ENCODE measurements at regions not wholly inside any gene's neighbourhood (a gene's known extent, or its start where the extent isn't known, plus 50 kb on each side); places are given as distances from the start of the nearest gene placed in this dataset.

- 85 to 89% (median 87%) methylated on average over 8 of the region's 8 CpGs for WGBS, 3 donors
- Histone ChIP-seq H3K4me1 (ENCODE audit: insufficient read depth) (peaks cover 1% of the 10 kb centered on the region), H3K27ac (no peak overlapping the region), H3K36me3 (no peaks in the 10 kb centered on the region), H3K9me3 (no peaks in the 10 kb centered on the region), H3K4me3 (no peak overlapping the region), H3K27me3 (no peaks in the 10 kb centered on the region)
- intact Hi-C loops (cut with DNase I) = no loop called here
- no peak for DNase-seq
- TF ChIP-seq CTCF (IDR thresholded peaks at IDR 0.05) (no peak), EP300 (IDR thresholded peaks at IDR 0.05) (no peak), POLR2A (IDR thresholded peaks at IDR 0.05) (no peak)
Observed at GRCh38 chr6:44561832-44562665, 174.5 kb downstream of the CDC5L start.

- peak in 3 of 5 donors; percentile 25 to 39 (median 36) for DNase-seq
- H3K4me1 ChIP-seq (ENCODE audit: insufficient read depth) = peaks cover 1% of the 10 kb centered on the region
- TF ChIP-seq POLR2A (IDR thresholded peaks at IDR 0.05) = no peak
- TF ChIP-seq CTCF (IDR thresholded peaks at IDR 0.05) = no peak
- no peak for TF ChIP-seq EP300 (IDR thresholded peaks at IDR 0.05)
- intact Hi-C loops (cut with DNase I) = no loop called here
- H3K4me3 ChIP-seq = no peak overlapping the region
- 28 to 51% (median 28%) methylated on average over 11 of the region's 11 CpGs for WGBS, 3 donors
- no peaks in the 10 kb centered on the region for H3K27me3 ChIP-seq
- H3K27ac ChIP-seq = no peak overlapping the region
- H3K9me3 ChIP-seq = no peaks in the 10 kb centered on the region
- H3K36me3 ChIP-seq = no peaks in the 10 kb centered on the region
Observed at GRCh38 chr6:44563397-44563796, 175.9 kb downstream of the CDC5L start.

GRCh38 chr6:44564906-44565524 lies 177.5 kb downstream of the CDC5L start:
- intact Hi-C loops (cut with DNase I) = no loop called here
- 85 to 86% (median 86%) methylated on average over 6 of the region's 6 CpGs for WGBS, 3 donors
- TF ChIP-seq POLR2A (IDR thresholded peaks at IDR 0.05) = no peak
- no peak for TF ChIP-seq EP300 (IDR thresholded peaks at IDR 0.05)
- TF ChIP-seq CTCF (IDR thresholded peaks at IDR 0.05) = no peak
- Histone ChIP-seq H3K27me3 (no peaks in the 10 kb centered on the region), H3K4me3 (no peak overlapping the region), H3K36me3 (no peaks in the 10 kb centered on the region), H3K9me3 (no peaks in the 10 kb centered on the region), H3K4me1 (ENCODE audit: insufficient read depth) (peaks cover 3% of the 10 kb centered on the region), H3K27ac (no peak overlapping the region)
- DNase-seq = no peak

GRCh38 chr6:44567406-44567805 lies 179.9 kb downstream of the CDC5L start:
- no peaks in the 10 kb centered on the region for H3K9me3 ChIP-seq
- H3K27ac ChIP-seq = no peak overlapping the region
- intact Hi-C loops (cut with DNase I) = no loop called here
- TF ChIP-seq EP300 (IDR thresholded peaks at IDR 0.05) = no peak
- TF ChIP-seq CTCF (IDR thresholded peaks at IDR 0.05) = no peak
- no peak for TF ChIP-seq POLR2A (IDR thresholded peaks at IDR 0.05)
- no peaks in the 10 kb centered on the region for H3K36me3 ChIP-seq
- peaks cover 4% of the 10 kb centered on the region for H3K4me1 ChIP-seq (ENCODE audit: insufficient read depth)
- H3K4me3 ChIP-seq = no peak overlapping the region
- H3K27me3 ChIP-seq = no peaks in the 10 kb centered on the region
- DNase-seq = no peak
- 88 to 90% (median 89%) methylated on average over 4 of the region's 4 CpGs for WGBS, 3 donors
